ENCODE measurements at regions not wholly inside any gene's neighbourhood (a gene's known extent, or its start where the extent isn't known, plus 50 kb on each side); places are given as distances from the start of the nearest gene placed in this dataset.

DNA sequence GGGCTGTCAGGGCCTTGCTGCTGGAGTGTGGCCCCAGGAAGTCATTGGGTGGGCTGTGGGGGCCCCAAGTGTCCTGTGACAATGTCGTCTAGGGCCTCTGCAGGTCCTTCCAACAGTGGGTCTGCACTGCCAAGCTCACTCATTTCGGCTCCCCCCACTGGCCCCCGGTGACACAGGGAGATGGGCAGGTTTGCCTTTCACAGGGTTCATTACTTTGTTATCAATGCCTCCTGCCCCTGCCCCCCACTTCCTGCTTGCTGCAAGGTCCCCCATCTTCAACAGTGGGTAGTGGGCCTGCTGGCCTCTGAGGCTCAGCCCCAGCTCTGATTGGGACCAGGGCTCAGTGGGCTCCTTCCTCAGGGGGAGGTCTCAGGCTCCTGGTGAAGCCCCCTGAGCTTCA lies 149.8 kb downstream of the URI1 start:
- TF ChIP-seq POLR2A (IDR thresholded peaks at IDR 0.05) (no peak), CTCF (IDR thresholded peaks at IDR 0.05) (no peak)

Data from esophagus squamous epithelium (tissue), 4 donors.